Stomach smooth muscle (tissue), 2 donors: ENCODE measurements at regions not wholly inside any gene's neighbourhood (a gene's known extent, or its start where the extent isn't known, plus 50 kb on each side); places are given as distances from the start of the nearest gene placed in this dataset.

ENCODE experiments used
- H3K27ac ChIP-seq: one replicate; pipeline ENCODE4 v1.7.0; 2013; ENCODE audit warnings: mild to moderate bottlenecking, low read length, inconsistent platforms
- H3K27me3 ChIP-seq, 2 donors: one replicate each; pipeline ENCODE4 v1.7.0; 2013; ENCODE audit warnings: low read length in 2 of 2; ENCODE audit not compliant: insufficient read depth in 2 of 2, control insufficient read depth in 1 of 2
- H3K36me3 ChIP-seq, 2 donors: one replicate each; pipeline ENCODE4 v1.7.0; 2013; ENCODE audit warnings: low read length in 2 of 2; ENCODE audit not compliant: control insufficient read depth in 2 of 2, insufficient read depth in 2 of 2
- H3K4me1 ChIP-seq: one replicate; pipeline ENCODE4 v1.7.0; 2013; ENCODE audit warnings: low read length; ENCODE audit not compliant: control insufficient read depth, insufficient read depth
- H3K4me3 ChIP-seq, 2 donors: one replicate each; pipeline ENCODE4 v1.7.0; 2013; ENCODE audit warnings: low read length in 2 of 2
- H3K9ac ChIP-seq, 2 donors: one replicate each; pipeline ENCODE4 v1.7.0; 2013; ENCODE audit warnings: low read length in 2 of 2, mild to moderate bottlenecking in 1 of 2
- H3K9me3 ChIP-seq, 2 donors: one replicate each; pipeline ENCODE4 v1.7.0; 2013; ENCODE audit warnings: low read length in 2 of 2; ENCODE audit not compliant: control insufficient read depth in 2 of 2
- donor health status: healthy.
- donor health status: Pancreatic carcinoma.

- Histone ChIP-seq H3K27me3 (no peaks in the 10 kb centered on the region), H3K4me3 (no peak overlapping the region), H3K27ac (no peak overlapping the region), H3K36me3 (no peaks in the 10 kb centered on the region), H3K9ac (no peak overlapping the region), H3K4me1 (no peaks in the 10 kb centered on the region), H3K9me3 (no peaks in the 10 kb centered on the region)
Observed at GRCh38 chr3:34808287-34808686, 831.0 kb upstream of the ARPP21 start.

DNA sequence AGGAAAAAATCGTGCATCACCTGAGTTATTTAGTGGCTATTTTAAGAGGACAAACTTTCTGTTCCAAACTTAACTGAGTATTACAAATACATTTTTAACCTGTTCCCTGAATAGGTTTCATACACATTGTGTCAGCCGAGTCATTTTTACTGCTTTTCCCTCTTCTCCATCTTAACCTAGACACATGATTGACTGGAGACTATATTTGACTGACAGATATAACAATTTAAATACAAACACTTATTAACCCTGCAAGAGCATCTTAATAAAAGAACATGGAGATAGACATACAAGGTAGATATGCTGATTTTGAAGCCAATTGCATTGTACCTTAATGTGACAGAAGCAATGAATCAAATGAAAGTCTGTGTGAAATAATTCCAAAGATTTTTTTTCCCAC is 810.5 kb upstream of the ARPP21 start:
- Histone ChIP-seq H3K27ac (no peak overlapping the region), H3K9me3 (no peaks in the 10 kb centered on the region), H3K27me3 (no peaks in the 10 kb centered on the region), H3K9ac (no peak overlapping the region), H3K4me1 (no peaks in the 10 kb centered on the region), H3K4me3 (no peak overlapping the region), H3K36me3 (no peaks in the 10 kb centered on the region)

- no peak overlapping the region for H3K9ac ChIP-seq
- H3K9me3 ChIP-seq = no peaks in the 10 kb centered on the region
- H3K27me3 ChIP-seq = no peaks in the 10 kb centered on the region
- H3K27ac ChIP-seq = no peak overlapping the region
- H3K4me3 ChIP-seq = no peak overlapping the region
- H3K4me1 ChIP-seq = no peaks in the 10 kb centered on the region
- H3K36me3 ChIP-seq = no peaks in the 10 kb centered on the region
Observed at GRCh38 chr3:34832865-34833508, 806.3 kb upstream of the ARPP21 start.

GRCh38 chr3:34837848-34838741 is 801.2 kb upstream of the ARPP21 start:
- Histone ChIP-seq H3K36me3 (no peaks in the 10 kb centered on the region), H3K27me3 (no peaks in the 10 kb centered on the region), H3K9me3 (no peaks in the 10 kb centered on the region), H3K4me1 (no peaks in the 10 kb centered on the region), H3K4me3 (no peak overlapping the region), H3K9ac (no peak overlapping the region), H3K27ac (no peak overlapping the region)

DNA sequence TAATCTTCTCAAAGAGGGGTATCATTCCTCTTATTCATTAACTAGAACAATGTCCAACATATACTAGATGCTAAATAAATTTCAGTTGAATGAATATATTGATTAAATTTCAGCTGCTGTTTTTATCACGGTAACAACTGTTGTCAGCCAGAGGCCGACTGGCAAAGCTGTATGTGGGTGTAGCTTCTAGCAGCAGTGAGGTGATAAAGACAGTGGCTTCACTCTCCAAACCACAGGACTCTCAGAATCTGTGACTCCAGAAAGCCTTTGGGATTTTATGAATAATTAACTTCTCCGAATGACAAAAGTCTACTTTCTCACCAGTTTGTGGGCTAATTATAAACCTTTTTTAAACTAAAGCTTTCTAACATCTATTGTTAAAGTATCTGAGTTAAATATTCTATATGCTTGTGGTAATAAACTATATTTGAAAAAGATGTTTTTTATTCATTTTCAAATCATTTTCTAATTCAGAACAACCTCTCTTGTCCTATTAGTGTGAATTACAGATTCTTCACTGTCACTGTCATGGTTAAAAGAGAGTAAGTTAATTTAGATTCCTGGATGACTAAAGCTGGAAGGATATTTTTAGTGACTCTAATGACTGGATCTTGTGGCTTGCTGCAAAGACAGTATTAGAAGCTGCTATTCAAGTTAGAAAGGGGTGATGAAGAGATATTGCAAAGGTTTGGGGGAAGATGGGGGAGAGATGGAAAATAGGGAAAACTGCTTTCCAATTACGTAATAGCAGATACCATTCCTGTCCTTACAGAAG is 796.4 kb upstream of the ARPP21 start:
- no peaks in the 10 kb centered on the region for H3K27me3 ChIP-seq
- no peak overlapping the region for H3K4me3 ChIP-seq
- H3K4me1 ChIP-seq = no peaks in the 10 kb centered on the region
- no peaks in the 10 kb centered on the region for H3K9me3 ChIP-seq
- no peak overlapping the region for H3K27ac ChIP-seq
- no peaks in the 10 kb centered on the region for H3K36me3 ChIP-seq
- no peak overlapping the region for H3K9ac ChIP-seq

- no peaks in the 10 kb centered on the region for H3K4me1 ChIP-seq
- H3K4me3 ChIP-seq = no peak overlapping the region
- H3K9me3 ChIP-seq = no peaks in the 10 kb centered on the region
- no peaks in the 10 kb centered on the region for H3K27me3 ChIP-seq
- no peak overlapping the region for H3K27ac ChIP-seq
- H3K36me3 ChIP-seq = no peaks in the 10 kb centered on the region
- no peak overlapping the region for H3K9ac ChIP-seq
Observed at GRCh38 chr3:34844323-34844620, 795.1 kb upstream of the ARPP21 start.

DNA sequence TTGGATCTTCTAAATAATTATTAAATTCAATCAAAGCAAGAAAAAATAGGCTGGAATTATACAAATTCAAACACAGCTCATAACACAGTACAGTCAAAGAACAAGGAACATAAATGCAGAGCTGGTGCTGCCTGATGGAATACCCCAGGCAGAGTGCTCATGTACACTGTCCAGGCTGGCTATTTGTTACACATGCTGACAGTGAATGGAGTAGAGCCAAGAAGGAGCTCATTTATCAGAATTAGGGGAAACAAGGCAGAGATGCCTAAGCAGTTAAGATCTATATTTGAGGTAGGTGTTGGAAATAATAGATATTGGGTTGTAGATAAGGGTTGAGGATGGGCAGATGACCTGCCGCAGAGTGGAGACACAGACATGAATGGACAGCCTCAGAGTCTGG is 788.2 kb upstream of the ARPP21 start:
- H3K36me3 ChIP-seq = no peaks in the 10 kb centered on the region
- no peak overlapping the region for H3K27ac ChIP-seq
- H3K9me3 ChIP-seq = no peaks in the 10 kb centered on the region
- no peak overlapping the region for H3K4me3 ChIP-seq
- H3K27me3 ChIP-seq = no peaks in the 10 kb centered on the region
- H3K4me1 ChIP-seq = no peaks in the 10 kb centered on the region
- no peak overlapping the region for H3K9ac ChIP-seq

DNA sequence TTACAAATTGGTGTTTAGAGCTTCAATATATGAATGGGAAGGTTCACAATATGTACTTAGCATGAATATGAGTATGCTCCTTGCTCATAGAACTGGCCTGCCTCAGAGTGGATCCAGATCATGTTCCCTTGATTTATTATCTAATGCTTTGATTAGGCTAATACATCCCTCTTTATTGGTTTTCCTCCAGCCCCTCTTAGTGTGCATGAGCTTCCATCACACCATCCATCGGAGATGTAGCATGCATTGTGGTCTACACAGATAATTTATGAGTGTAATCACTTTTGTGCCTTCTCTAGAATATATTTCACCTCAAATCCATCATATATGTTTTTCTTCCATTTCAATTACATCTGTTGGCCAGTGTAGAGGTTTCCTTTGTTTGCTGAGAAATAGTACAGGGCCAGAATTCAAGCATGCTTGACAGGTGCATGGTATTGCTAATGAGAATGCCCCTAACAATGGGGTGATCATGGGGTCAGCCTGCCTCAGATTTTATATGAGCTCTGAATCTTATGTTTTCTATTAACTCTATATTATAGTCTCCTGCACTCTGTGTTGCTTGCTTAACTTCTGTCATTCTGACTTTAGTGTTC is 786.4 kb upstream of the ARPP21 start:
- Histone ChIP-seq H3K27me3 (no peaks in the 10 kb centered on the region), H3K9ac (no peak overlapping the region), H3K27ac (no peak overlapping the region), H3K4me3 (no peak overlapping the region), H3K4me1 (no peaks in the 10 kb centered on the region), H3K9me3 (no peaks in the 10 kb centered on the region), H3K36me3 (no peaks in the 10 kb centered on the region)

DNA sequence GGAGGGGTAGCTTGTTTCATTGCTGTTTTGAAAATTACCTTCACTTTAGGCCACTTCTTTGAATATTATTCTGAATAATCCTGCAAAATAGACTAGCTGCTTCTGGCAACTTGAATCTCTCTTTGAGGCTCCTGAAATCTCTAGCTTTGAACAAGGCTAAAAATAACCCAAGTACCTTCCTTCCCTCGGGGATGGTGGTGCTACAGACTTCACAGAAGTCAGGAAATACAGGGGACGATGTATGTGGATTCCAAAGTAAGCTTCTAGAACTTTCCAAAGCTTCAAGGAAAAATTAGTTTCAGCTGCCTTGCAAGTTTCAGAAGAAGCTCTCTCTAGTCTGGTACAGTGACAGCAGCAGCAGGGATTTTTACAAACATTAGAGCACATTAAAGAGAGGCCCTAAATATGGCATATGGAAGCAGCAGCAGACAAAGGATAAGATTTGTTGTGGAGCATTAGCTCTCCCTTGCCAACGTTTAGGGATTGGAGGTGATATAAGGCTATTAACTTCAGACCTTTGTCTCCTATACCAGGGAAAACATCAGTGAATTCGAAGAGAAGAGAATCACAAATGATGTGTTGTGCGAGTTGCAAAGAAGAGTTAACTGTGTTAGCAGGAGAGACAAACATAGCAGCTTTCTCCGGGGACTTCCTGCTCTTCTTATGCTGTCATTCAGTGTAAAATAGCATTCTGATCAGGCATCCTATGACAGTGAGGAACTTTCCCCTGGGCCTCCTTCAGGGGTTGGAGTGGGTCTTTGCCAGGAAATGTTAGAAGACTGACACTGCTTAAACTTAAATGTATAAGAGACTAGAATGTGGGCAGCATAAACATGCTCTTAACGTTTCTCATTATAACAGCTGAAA is 783.0 kb upstream of the ARPP21 start:
- H3K27me3 ChIP-seq = no peaks in the 10 kb centered on the region
- H3K4me3 ChIP-seq = no peak overlapping the region
- no peaks in the 10 kb centered on the region for H3K4me1 ChIP-seq
- no peak overlapping the region for H3K9ac ChIP-seq
- H3K36me3 ChIP-seq = no peaks in the 10 kb centered on the region
- no peak overlapping the region for H3K27ac ChIP-seq
- H3K9me3 ChIP-seq = no peaks in the 10 kb centered on the region

- no peak overlapping the region for H3K27ac ChIP-seq
- H3K9ac ChIP-seq = no peak overlapping the region
- no peak overlapping the region for H3K4me3 ChIP-seq
- H3K4me1 ChIP-seq = no peaks in the 10 kb centered on the region
- H3K9me3 ChIP-seq = no peaks in the 10 kb centered on the region
- no peaks in the 10 kb centered on the region for H3K27me3 ChIP-seq
- H3K36me3 ChIP-seq = no peaks in the 10 kb centered on the region
Observed at GRCh38 chr3:34858067-34858660, 781.2 kb upstream of the ARPP21 start.
